Mucosa of descending colon (tissue), 3 donors: ENCODE measurements at regions not wholly inside any gene's neighbourhood (a gene's known extent, or its start where the extent isn't known, plus 50 kb on each side); places are given as distances from the start of the nearest gene placed in this dataset.

Source experiments
- ATAC-seq: fragments of 200-7000 bp; cut with Tn5 transposase; one replicate; pipeline ENCODE4 v1.9.1; 2020; ENCODE audit warnings: mild to moderate bottlenecking, moderate library complexity
- DNase-seq, 3 donors: peaks; one replicate each; pipeline ENCODE4 v3.0.0-alpha.2; 2020
- H3K36me3 ChIP-seq: fragments of 200-600 bp; one replicate; pipeline ENCODE4 v1.8.0; 2021; ENCODE audit warnings: low read depth, mild to moderate bottlenecking
- H3K4me1 ChIP-seq: fragments of 200-600 bp; one replicate; pipeline ENCODE4 v1.8.0; 2021; ENCODE audit warnings: low read depth, mild to moderate bottlenecking
- H3K4me3 ChIP-seq: fragments of 200-600 bp; one replicate; pipeline ENCODE4 v1.8.0; 2021; ENCODE audit warnings: mild to moderate bottlenecking
- H3K9me3 ChIP-seq: fragments of 200-600 bp; one replicate; pipeline ENCODE4 v1.8.0; 2021; ENCODE audit warnings: mild to moderate bottlenecking
- intact Hi-C, 2 donors: fragments of 100-400 bp; cut with DNase I in 1 of 2; cut with micrococcal nuclease in 1 of 2; formaldehyde crosslinking; loops; one replicate each; pipeline versions ENCODE4 v1.11.0 to v1.11.1; 2022; cut with DNase I, micrococcal nuclease
- TF ChIP-seq, protein P1 (sequence below): fragments of 200-600 bp; IDR thresholded peaks from one replicate; pipeline ENCODE4 v1.8.0; 2022; ENCODE audit warnings: antibody characterized with exemption, mild to moderate bottlenecking
- donor health status: DM: no; HTN: no; CAD: no; lungs with moderate emphysema.
- donor health status: DM: no; HTN: no; CAD: no.
- donor health status: DM: no; HTN: yes; CAD: no.

DNA sequence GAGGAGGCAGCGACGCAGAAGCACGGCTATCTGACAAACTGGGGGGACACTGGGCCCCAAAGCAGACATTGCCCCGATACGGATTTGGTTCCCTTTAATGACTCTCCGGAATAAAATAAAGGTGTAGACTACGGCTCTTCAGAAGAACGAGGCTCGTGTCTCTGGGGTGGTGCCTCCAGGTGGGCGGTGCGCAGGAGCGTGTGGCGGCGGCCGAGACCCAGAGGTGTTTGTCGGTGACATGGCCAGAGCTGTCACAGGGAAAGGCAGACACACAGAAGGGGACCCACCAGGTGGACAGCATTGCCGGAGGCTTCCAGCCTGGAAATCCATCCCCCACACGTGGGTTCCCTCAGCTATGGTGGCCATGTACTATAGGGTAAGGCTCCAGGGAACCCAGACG lies 366.0 kb downstream of the BRD1 start:
- Histone ChIP-seq H3K4me3 (no peak overlapping the region), H3K36me3 (no peaks in the 10 kb centered on the region), H3K4me1 (no peaks in the 10 kb centered on the region), H3K9me3 (no peaks in the 10 kb centered on the region)
- no peak for ATAC-seq
- intact Hi-C loops = no loop called here
- TF ChIP-seq, protein P1, sequence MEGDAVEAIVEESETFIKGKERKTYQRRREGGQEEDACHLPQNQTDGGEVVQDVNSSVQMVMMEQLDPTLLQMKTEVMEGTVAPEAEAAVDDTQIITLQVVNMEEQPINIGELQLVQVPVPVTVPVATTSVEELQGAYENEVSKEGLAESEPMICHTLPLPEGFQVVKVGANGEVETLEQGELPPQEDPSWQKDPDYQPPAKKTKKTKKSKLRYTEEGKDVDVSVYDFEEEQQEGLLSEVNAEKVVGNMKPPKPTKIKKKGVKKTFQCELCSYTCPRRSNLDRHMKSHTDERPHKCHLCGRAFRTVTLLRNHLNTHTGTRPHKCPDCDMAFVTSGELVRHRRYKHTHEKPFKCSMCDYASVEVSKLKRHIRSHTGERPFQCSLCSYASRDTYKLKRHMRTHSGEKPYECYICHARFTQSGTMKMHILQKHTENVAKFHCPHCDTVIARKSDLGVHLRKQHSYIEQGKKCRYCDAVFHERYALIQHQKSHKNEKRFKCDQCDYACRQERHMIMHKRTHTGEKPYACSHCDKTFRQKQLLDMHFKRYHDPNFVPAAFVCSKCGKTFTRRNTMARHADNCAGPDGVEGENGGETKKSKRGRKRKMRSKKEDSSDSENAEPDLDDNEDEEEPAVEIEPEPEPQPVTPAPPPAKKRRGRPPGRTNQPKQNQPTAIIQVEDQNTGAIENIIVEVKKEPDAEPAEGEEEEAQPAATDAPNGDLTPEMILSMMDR = no peak
- DNase-seq = no peak

- H3K4me1 ChIP-seq = no peaks in the 10 kb centered on the region
- no peaks in the 10 kb centered on the region for H3K9me3 ChIP-seq
- TF ChIP-seq, protein P1 = no peak
- DNase-seq = no peak
- H3K4me3 ChIP-seq = no peak overlapping the region
- H3K36me3 ChIP-seq = no peaks in the 10 kb centered on the region
- intact Hi-C loops = no loop called here
- no peak for ATAC-seq
Measured at GRCh38 chr22:49460592-49461281, 366.9 kb downstream of the BRD1 start.

GRCh38 chr22:49460091-49460490 lies 367.6 kb downstream of the BRD1 start:
- TF ChIP-seq, protein P1 = no peak
- no peaks in the 10 kb centered on the region for H3K4me1 ChIP-seq
- intact Hi-C loops = no loop called here
- H3K4me3 ChIP-seq = no peak overlapping the region
- no peak for ATAC-seq
- no peaks in the 10 kb centered on the region for H3K9me3 ChIP-seq
- H3K36me3 ChIP-seq = no peaks in the 10 kb centered on the region
- DNase-seq = no peak

DNA sequence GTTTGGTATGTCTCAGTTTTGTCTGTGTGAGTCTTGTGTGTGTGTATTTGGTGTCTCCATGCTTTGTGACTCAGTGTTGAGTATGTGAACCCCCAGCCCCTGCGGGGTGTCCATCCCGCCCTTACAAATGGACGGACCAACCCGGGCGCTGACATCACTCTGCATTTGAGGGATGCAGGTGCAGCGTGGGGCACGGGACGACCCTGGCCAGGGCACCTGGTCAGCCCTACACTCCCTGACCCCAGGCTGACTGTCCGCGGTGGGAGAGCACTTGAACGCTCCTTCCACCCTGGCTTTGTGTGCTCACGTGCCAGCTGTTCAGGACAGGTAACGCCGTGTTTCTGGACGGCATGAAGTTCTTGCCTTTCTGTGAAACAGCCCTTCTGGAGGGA lies 369.0 kb downstream of the BRD1 start:
- no peaks in the 10 kb centered on the region for H3K4me1 ChIP-seq
- DNase-seq (no peak), ATAC-seq (no peak)
- intact Hi-C loops = no loop called here
- no peaks in the 10 kb centered on the region for H3K9me3 ChIP-seq
- no peaks in the 10 kb centered on the region for H3K36me3 ChIP-seq
- no peak overlapping the region for H3K4me3 ChIP-seq
- TF ChIP-seq, protein P1 = no peak

DNA sequence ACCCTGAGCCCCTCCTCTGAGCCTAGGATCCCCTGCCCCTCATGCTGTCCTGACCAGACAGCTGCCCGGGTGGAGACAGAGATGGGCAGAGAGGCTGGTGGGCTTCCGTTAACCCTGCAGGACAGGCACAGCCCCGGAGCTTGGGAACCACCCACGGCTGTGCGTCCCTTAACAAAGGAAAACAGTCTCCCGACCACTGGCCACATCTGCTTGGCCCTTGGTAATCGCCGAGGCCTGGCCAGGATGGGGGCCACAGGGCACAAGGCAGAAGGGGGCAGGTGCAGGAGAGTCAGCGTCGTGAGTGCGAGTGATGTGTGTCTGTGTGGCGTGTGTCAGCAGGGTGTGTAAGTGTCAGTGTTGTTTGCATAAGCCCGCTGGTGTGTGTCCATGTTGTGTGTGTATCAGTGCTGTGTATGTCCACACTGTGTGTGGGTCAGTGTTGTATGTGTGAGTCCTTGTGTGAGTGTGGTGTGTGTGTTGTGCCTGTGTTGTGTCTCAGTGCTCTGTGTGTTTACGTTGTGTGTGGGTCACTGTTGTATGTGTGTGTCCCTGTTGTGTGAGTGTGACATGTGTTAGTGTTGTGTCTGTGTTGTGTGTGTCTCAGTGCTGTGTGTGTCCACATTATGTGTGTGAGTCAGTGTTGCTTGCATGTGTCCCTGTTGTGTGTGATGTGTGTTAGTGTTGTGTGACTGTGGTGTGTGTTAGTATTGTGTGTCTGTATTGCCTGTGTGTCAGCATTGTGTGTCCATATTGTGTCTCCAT lies 369.5 kb downstream of the BRD1 start:
- Histone ChIP-seq H3K4me3 (no peak overlapping the region), H3K9me3 (no peaks in the 10 kb centered on the region), H3K4me1 (no peaks in the 10 kb centered on the region), H3K36me3 (no peaks in the 10 kb centered on the region)
- ATAC-seq (no peak), DNase-seq (no peak)
- TF ChIP-seq, protein P1 = no peak
- intact Hi-C loops = no loop called here
